GM12878 (cell line): ENCODE measurements at regions not wholly inside any gene's neighbourhood (a gene's known extent, or its start where the extent isn't known, plus 50 kb on each side); places are given as distances from the start of the nearest gene placed in this dataset.

ENCODE experiments used
- ATAC-seq: fragments of 200-7000 bp; cut with Tn5 transposase; 3 replicates; pipeline ENCODE4 v1.9.1; 2020; ENCODE audit warnings: mild to moderate bottlenecking, moderate library complexity
- BruUV-seq: library from RNA; stranded (reverse); fragments of 400-500 nt; replicated peaks from 2 replicates; lab custom pipeline; 2021; lab: Mats Ljungman, UMichigan
- CTCF ChIA-PET: fragments of 300-600 bp; sonication (Branson Sonifier 250); formaldehyde crosslinking; extraction: SDS; loops from one replicate; lab custom pipeline; 2021; ENCODE audit warnings: inconsistent platforms; lab: Yijun Ruan, JAX
- POLR2A ChIA-PET: fragments of 350-600 bp; formaldehyde crosslinking; extraction: SDS; loops from one replicate; lab custom pipeline; 2021; ENCODE audit warnings: inconsistent platforms; lab: Charles Lee
- RAD21 ChIA-PET: fragments of 300-600 bp; sonication (Branson Sonifier 250); formaldehyde crosslinking; loops from one replicate; lab custom pipeline; 2023; ENCODE audit warnings: antibody characterized with exemption; ENCODE audit not compliant: unreplicated experiment; lab: Charles Lee
- SMC1A ChIA-PET: fragments of 300-600 bp; sonication (Branson Sonifier 250); formaldehyde crosslinking; loops from one replicate; lab custom pipeline; 2023; ENCODE audit not compliant: unreplicated experiment, uncharacterized antibody; lab: Charles Lee
- DNase-seq: peaks from one replicate; pipeline ENCODE4 v3.0.0-alpha.2; 2011; ENCODE audit warnings: low read depth, low spot score
- FAIRE-seq: peaks from 3 replicates; lab custom pipeline; 2011; peaks lifted over from hg19 to GRCh38; lab: Jason Lieb, UNC
- H2AFZ ChIP-seq: 2 replicates; pipeline ENCODE4 v1.6.0; 2011; ENCODE audit warnings: low read depth, low read length, control low read depth; ENCODE audit not compliant: control insufficient read depth
- H3K27ac ChIP-seq: 2 replicates; pipeline ENCODE4 v1.5.1; 2011; ENCODE audit warnings: control low read depth; ENCODE audit not compliant: control insufficient read depth, insufficient read depth
- H3K27me3 ChIP-seq, 2 experiments: replicated peaks in 1 of 2; 2 replicates each; pipeline versions ENCODE4 v1.6.0 to v1.6.1; 2011; ENCODE audit warnings: low read length in 1 of 2; ENCODE audit not compliant: control insufficient read depth in 2 of 2, insufficient read depth in 2 of 2
- H3K36me3 ChIP-seq, 2 experiments: 2 replicates each; pipeline ENCODE4 v1.5.1; 2011; ENCODE audit warnings: low read length in 1 of 2; ENCODE audit not compliant: control insufficient read depth in 2 of 2, insufficient read depth in 2 of 2
- H3K4me1 ChIP-seq: 2 replicates; pipeline ENCODE4 v1.6.1; 2011; ENCODE audit warnings: mild to moderate bottlenecking, low read length, moderate library complexity, mixed read lengths; ENCODE audit not compliant: control insufficient read depth, insufficient read depth
- H3K4me2 ChIP-seq: 2 replicates; pipeline ENCODE4 v1.6.0; 2011; ENCODE audit warnings: control low read depth; ENCODE audit not compliant: control insufficient read depth, insufficient read depth
- H3K4me3 ChIP-seq: fragments of 200-600 bp; sonication (generic); 2 replicates; pipeline ENCODE4 v1.5.1; 2016
- H3K79me2 ChIP-seq: 2 replicates; pipeline ENCODE4 v1.6.0; 2011; ENCODE audit warnings: low read length; ENCODE audit not compliant: control insufficient read depth, insufficient read depth
- H3K9ac ChIP-seq: 2 replicates; pipeline ENCODE4 v1.8.0; 2011; ENCODE audit warnings: low read length, control low read depth, mixed read lengths; ENCODE audit not compliant: control insufficient read depth, insufficient read depth
- H3K9me3 ChIP-seq: replicated peaks from 3 replicates; pipeline ENCODE4 v1.5.1; 2011; ENCODE audit warnings: mild to moderate bottlenecking, low read length; ENCODE audit not compliant: control insufficient read depth, insufficient read depth
- H4K20me1 ChIP-seq: 2 replicates; pipeline ENCODE4 v1.6.0; 2011; ENCODE audit not compliant: control insufficient read depth, insufficient read depth
- ATF2 ChIP-seq: IDR thresholded peaks from 2 replicates; pipeline ENCODE4 v1.6.1; 2012; ENCODE audit warnings: low read length, inconsistent platforms
- ELK1 ChIP-seq: IDR thresholded peaks from 2 replicates; pipeline ENCODE4 v1.6.1; 2012; ENCODE audit warnings: low read depth, low read length, improper control_type of control experiment
- HDGF ChIP-seq: fragments of 450-650 bp; IDR thresholded peaks from 2 replicates; pipeline ENCODE4 v1.6.1; 2016; ENCODE audit warnings: antibody characterized with exemption
- IKZF2 ChIP-seq, 2 experiments: fragments of 450-650 bp; IDR thresholded peaks; 2 replicates each; pipeline ENCODE4 v1.6.1; 2017; ENCODE audit warnings: mild to moderate bottlenecking in 2 of 2, moderate library complexity in 2 of 2
- JUNB ChIP-seq: IDR thresholded peaks from 2 replicates; pipeline ENCODE4 v1.6.1; 2016; ENCODE audit warnings: antibody characterized with exemption, mild to moderate bottlenecking
- NFIC ChIP-seq: IDR thresholded peaks from 2 replicates; pipeline ENCODE4 v1.6.1; 2012; ENCODE audit warnings: low read depth, mild to moderate bottlenecking, inconsistent platforms, low read length, moderate library complexity
- RUNX3 ChIP-seq: IDR thresholded peaks from 2 replicates; pipeline ENCODE4 v1.6.1; 2012; ENCODE audit warnings: low read length, inconsistent platforms
- ZBED1 ChIP-seq: IDR thresholded peaks from 2 replicates; pipeline ENCODE4 v1.6.1; 2016; ENCODE audit warnings: borderline replicate concordance
- WGBS: methylation state at CpG from one replicate; pipeline ENCODE4 v1.1.6; 2016; ENCODE audit warnings: low lambda C conversion rate; ENCODE audit not compliant: insufficient replicate concordance, insufficient coverage; ENCODE audit errors: missing lambda C conversion rate; 5-methylcytosine and 5-hydroxymethylcytosine counted together
- in situ Hi-C: fragments of 300-500 bp; cut with MboI; formaldehyde crosslinking; loops from 9 replicates; pipeline ENCODE4 v1.14.3; 2018; ENCODE audit warnings: mixed read lengths
- intact Hi-C: fragments of 100-400 bp; cut with micrococcal nuclease; formaldehyde crosslinking; loops from one replicate; pipeline ENCODE4 v1.14.2; 2022; ENCODE audit not compliant: unreplicated experiment

GRCh38 chr12:39173726-39174125 lies 268.3 kb upstream of the CPNE8 start:
- no peak overlapping the region for H2AFZ ChIP-seq
- no TSS peak for BruUV-seq
- in situ Hi-C loops: no loop called here
- DNase-seq: no peak
- intact Hi-C loops: no loop called here
- H4K20me1 ChIP-seq: no peaks in the 10 kb centered on the region
- RAD21 ChIA-PET: no interaction called here
- POLR2A ChIA-PET: no interaction called here
- H3K36me3 ChIP-seq: no peaks in the 10 kb centered on the region
- H3K4me3 ChIP-seq: no peak overlapping the region
- no peak overlapping the region for H3K4me2 ChIP-seq
- peak; percentile 30; the same call in 1 of the 2 replicates for TF ChIP-seq RUNX3
- TF ChIP-seq JUNB: peak; percentile 85
- no peak for TF ChIP-seq ELK1
- peak; percentile 46; the same call in 1 of the 2 replicates for TF ChIP-seq NFIC
- TF ChIP-seq ZBED1: no peak
- TF ChIP-seq IKZF2 (IDR thresholded peaks at IDR 0.05): 0 out of 4 replicates have a peak, but pooled peaks of 1 of the 2 experiments have one; percentile 8
- no peak for TF ChIP-seq HDGF
- peak; percentile 49; the same call in 1 of the 2 replicates for TF ChIP-seq ATF2
- TF ChIP-seq, all 136 proteins: peak for 5
- ChIA-PET SMC1A (no interaction called here), CTCF (no interaction called here)
- no peaks in the 10 kb centered on the region for H3K79me2 ChIP-seq
- H3K4me1 ChIP-seq: no peaks in the 10 kb centered on the region
- H3K9me3 ChIP-seq: no peaks in the 10 kb centered on the region
- no peak overlapping the region for H3K9ac ChIP-seq
- no peaks in the 10 kb centered on the region for H3K27me3 ChIP-seq
- 0% methylated on average over 2 of the region's 2 CpGs for WGBS
- FAIRE-seq (no peak), ATAC-seq (peak; percentile 73)
- H3K27ac ChIP-seq: no peak overlapping the region
